Activated T-helper 1 cell treated with Interleukin-2 at 50 U/mL for 16 hours (primary cell): ENCODE measurements at regions not wholly inside any gene's neighbourhood (a gene's known extent, or its start where the extent isn't known, plus 50 kb on each side); places are given as distances from the start of the nearest gene placed in this dataset.
"Not testable (repeated sequence)": the region's sequence is repeated elsewhere in the genome, so short reads cannot be mapped to it uniquely, and the experiment has no call there.

Source experiments
- DNase-seq: peaks from one replicate; pipeline ENCODE4 v3.0.0-alpha.2; 2020; ENCODE audit warnings: low read depth

DNA sequence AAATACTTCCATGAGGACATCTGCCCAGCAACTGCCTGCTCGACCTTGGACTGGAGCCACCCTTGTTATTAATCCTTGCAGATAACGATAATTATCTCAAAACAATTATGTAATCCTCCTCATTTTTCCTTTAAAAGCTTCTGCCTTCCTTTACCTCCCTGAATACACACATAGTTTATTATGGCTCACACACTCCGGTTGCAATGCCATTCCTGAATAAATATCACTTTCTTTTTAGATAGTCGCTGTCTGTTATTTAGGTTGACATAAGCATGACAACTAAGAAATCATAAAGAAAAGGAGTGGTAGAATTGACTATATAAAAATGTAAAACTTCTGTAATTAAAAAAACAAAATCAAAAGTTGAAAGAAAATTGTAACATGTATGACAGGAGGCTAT is 64.8 kb downstream of the B4GALT7 start:
- DNase-seq: not testable (repeated sequence)

DNA sequence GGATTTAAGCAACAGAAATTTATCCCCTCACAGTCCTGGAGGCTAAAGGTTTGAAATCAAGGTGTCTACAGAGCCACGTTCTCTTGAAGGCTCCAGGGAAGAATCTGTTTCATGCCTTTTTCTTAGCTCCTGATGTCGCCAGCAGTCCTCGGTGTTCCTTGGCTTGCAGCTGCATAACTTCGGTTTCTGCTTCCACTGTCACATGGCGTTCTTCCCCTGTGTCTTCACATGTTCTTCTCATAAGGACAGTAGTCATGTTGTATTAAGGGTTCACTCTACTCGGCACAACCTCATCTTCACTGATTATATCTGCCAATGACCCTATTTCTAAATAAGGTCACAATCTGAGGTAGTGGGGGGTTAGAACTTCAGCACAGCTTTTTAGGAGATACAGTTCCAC is 65.2 kb downstream of the B4GALT7 start:
- not testable (repeated sequence) for DNase-seq

DNA sequence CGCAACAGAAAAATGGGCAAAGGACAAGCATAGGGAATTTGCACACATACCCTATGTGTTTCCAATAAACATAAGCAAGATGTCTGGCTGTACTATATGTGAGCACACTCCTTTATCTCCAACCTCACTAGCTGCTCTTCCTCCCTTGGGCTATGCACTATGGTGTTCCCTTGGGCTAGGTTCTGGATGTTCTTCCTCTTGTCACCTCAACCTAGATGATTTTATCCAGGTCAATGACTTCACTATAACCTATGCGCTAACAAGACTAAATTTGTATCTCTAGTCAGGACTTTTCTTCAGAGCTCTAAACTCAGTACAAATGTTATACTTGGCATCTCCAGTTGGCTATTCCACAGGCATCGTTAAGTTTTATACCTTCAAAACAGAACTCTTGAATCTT is 66.0 kb downstream of the B4GALT7 start:
- not testable (repeated sequence) for DNase-seq

DNA sequence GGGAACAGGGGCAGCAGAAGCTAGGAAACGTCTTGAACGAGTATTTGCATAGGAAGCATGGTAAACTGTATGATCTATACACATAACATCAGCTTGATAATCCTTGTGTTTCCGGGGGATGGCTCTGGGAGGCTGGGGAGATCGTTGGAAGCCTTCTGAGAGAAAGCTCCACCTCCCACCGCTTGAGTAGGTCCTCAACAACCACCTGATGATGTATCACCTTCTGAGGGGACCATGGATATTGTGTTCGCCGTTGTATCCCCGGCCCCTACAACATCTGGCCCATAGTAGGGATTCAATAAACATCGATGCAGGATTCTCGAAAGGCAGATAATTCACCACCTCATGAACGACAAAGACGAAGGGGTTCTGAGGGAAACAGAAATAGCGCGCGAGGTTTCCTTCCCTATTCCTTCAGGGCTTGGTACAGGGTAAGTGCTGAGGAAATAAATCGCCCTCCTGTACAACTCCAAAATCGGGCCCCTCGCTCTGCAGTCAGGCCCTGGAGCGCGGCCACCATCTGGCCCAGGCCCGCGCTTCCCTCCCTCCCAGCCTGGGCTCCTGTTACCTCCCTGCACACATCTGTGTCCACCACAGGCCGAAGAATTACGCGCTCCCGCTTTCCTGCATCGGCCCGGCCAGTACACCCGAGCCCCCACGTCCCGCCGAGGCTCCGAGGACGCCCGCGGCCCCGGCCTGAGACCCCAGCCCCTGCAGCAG is 71.3 kb downstream of the B4GALT7 start:
- not testable (repeated sequence) for DNase-seq

DNA sequence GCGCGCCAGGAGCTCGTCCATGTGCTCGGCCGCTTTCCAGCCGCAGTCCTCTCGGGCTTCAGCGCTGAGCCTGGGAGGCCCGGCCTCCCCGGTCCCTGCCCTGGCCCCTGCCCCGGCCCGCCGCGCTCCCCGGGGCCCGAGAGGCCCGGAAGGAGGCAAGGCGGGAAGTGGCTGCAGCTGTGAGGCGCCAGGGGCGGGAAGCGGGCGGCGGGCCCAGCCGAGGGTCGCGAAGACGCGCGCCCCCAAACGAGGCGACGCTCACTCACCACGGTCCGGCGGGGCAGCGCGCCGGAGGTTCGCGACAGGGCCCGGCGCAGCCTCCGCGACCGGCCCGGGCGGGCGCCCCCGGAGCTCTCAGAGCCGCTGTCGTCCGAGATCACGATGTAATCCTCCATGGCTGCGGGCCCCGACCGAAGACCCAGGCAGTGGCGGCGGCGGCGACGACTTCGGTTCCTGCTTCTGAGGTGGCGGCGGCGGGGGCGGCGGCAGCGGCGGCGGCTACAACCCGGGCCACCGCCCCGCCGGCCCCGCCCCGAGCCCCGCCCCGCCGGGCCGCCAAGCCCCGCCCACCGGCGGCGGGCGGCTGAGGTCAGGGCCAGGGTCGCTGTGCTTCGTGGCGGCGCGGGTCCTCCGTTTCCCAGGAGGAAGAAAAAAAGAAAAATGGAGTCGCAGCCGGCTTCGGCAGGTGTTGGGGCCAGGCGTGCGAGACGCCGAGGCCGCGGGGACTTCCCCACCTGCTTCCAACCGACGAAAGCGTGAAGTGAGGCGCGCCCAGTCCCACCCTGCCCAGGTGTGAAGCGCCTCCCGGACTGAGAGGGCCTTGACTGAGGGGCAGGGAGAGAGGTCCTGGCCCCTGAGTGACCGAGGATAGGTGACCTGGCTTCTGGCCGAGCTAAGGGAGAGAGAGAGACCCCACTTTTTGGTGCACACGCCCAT is 72.1 kb downstream of the B4GALT7 start:
- DNase-seq: peak; percentile 60
